GM12872 (cell line): ENCODE measurements at regions not wholly inside any gene's neighbourhood (a gene's known extent, or its start where the extent isn't known, plus 50 kb on each side); places are given as distances from the start of the nearest gene placed in this dataset.

Experiments used
- CTCF ChIP-seq: IDR thresholded peaks from 3 replicates; pipeline ENCODE4 v1.5.1; 2011; ENCODE audit warnings: low read depth, mild to moderate bottlenecking, low read length, moderate library complexity; ENCODE audit not compliant: insufficient read depth

- no peak for TF ChIP-seq CTCF
Measured at GRCh38 chr9:89674667-89675057, 69.8 kb downstream of the GADD45G start.

GRCh38 chr9:89675058-89675742 is 70.4 kb downstream of the GADD45G start:
- no peak for TF ChIP-seq CTCF

- no peak for TF ChIP-seq CTCF
Measured at GRCh38 chr9:89676281-89676680, 71.5 kb downstream of the GADD45G start.

- no peak for TF ChIP-seq CTCF
Measured at GRCh38 chr9:89677702-89678395, 73.0 kb downstream of the GADD45G start.

GRCh38 chr9:89678396-89679015 is 73.7 kb downstream of the GADD45G start:
- TF ChIP-seq CTCF: no peak

GRCh38 chr9:89679016-89679415 is 74.2 kb downstream of the GADD45G start:
- TF ChIP-seq CTCF: no peak

GRCh38 chr9:89679581-89679980 is 74.8 kb downstream of the GADD45G start:
- no peak for TF ChIP-seq CTCF
